ENCODE measurements at regions not wholly inside any gene's neighbourhood (a gene's known extent, or its start where the extent isn't known, plus 50 kb on each side); places are given as distances from the start of the nearest gene placed in this dataset.
"Not testable (repeated sequence)": the region's sequence is repeated elsewhere in the genome, so short reads cannot be mapped to it uniquely, and the experiment has no call there.

- TF ChIP-seq CTCF (IDR thresholded peaks at IDR 0.05): no peak
- Histone ChIP-seq H3K27me3 (no peaks in the 10 kb centered on the region), H3K9me3 (no peaks in the 10 kb centered on the region), H3K36me3 (no peaks in the 10 kb centered on the region), H3K27ac (peak overlapping the region; percentile 89), H3K4me3 (no peak overlapping the region), H3K4me1 (no peaks in the 10 kb centered on the region)
- no peak for ATAC-seq
- intact Hi-C loops (cut with DNase I): no loop called here
- no peak for DNase-seq
These were observed 110.7 kb downstream of the GNL3L start for GRCh38 chrX:54640736-54641135.

- TF ChIP-seq CTCF (IDR thresholded peaks at IDR 0.05): no peak
- H3K4me3 ChIP-seq: no peak overlapping the region
- DNase-seq: no peak
- H3K9me3 ChIP-seq: no peaks in the 10 kb centered on the region
- H3K27ac ChIP-seq: no peak overlapping the region
- ATAC-seq: no peak
- H3K27me3 ChIP-seq: no peaks in the 10 kb centered on the region
- no peaks in the 10 kb centered on the region for H3K36me3 ChIP-seq
- no peaks in the 10 kb centered on the region for H3K4me1 ChIP-seq
- intact Hi-C loops (cut with DNase I): no loop called here
These were observed 111.5 kb downstream of the GNL3L start for GRCh38 chrX:54641530-54641929.

- intact Hi-C loops (cut with DNase I); H3K27me3 ChIP-seq; H3K36me3 ChIP-seq; H3K4me1 ChIP-seq; ATAC-seq; H3K4me3 ChIP-seq; H3K9me3 ChIP-seq; DNase-seq; H3K27ac ChIP-seq: not testable (repeated sequence)
These were observed 117.6 kb downstream of the GNL3L start for GRCh38 chrX:54647607-54648006.

- no peak for ATAC-seq
- Histone ChIP-seq H3K4me1 (no peaks in the 10 kb centered on the region), H3K4me3 (no peak overlapping the region), H3K27me3 (no peaks in the 10 kb centered on the region), H3K27ac (no peak overlapping the region), H3K36me3 (no peaks in the 10 kb centered on the region), H3K9me3 (no peaks in the 10 kb centered on the region)
- intact Hi-C loops (cut with DNase I): no loop called here
- DNase-seq: no peak
- TF ChIP-seq CTCF (IDR thresholded peaks at IDR 0.05): no peak
These were observed 129.5 kb downstream of the GNL3L start for GRCh38 chrX:54659547-54659946.

GRCh38 chrX:54675762-54676161, 122.3 kb downstream of the ITIH6 start:
- TF ChIP-seq CTCF (IDR thresholded peaks at IDR 0.05): no peak
- Histone ChIP-seq H3K27ac (no peak overlapping the region), H3K27me3 (no peaks in the 10 kb centered on the region), H3K36me3 (no peaks in the 10 kb centered on the region), H3K9me3 (no peaks in the 10 kb centered on the region), H3K4me3 (no peak overlapping the region), H3K4me1 (no peaks in the 10 kb centered on the region)
- DNase-seq: no peak
- intact Hi-C loops (cut with DNase I): no loop called here
- ATAC-seq: no peak

GRCh38 chrX:54695231-54695630, 102.8 kb downstream of the ITIH6 start:
- H3K4me1 ChIP-seq: no peaks in the 10 kb centered on the region
- no peak for TF ChIP-seq CTCF (IDR thresholded peaks at IDR 0.05)
- ATAC-seq (no peak), DNase-seq (no peak)
- no peak overlapping the region for H3K4me3 ChIP-seq
- H3K27ac ChIP-seq: no peak overlapping the region
- H3K9me3 ChIP-seq: no peaks in the 10 kb centered on the region
- no peaks in the 10 kb centered on the region for H3K36me3 ChIP-seq
- intact Hi-C loops (cut with DNase I): no loop called here
- H3K27me3 ChIP-seq: no peaks in the 10 kb centered on the region
